ENCODE measurements at regions not wholly inside any gene's neighbourhood (a gene's known extent, or its start where the extent isn't known, plus 50 kb on each side); places are given as distances from the start of the nearest gene placed in this dataset.
A peak's percentile ranks its signal among the peaks of the same experiment; 100 is the strongest.

GRCh38 chr1:233787599-233787998 lies 116.9 kb upstream of the SLC35F3 start:
- TF ChIP-seq CTCF (IDR thresholded peaks at IDR 0.05; ENCODE audit: low read depth, low read length, missing control alignments) = no peak
- no peak overlapping the region for H3K4me3 ChIP-seq (ENCODE audit: low read depth, low read length)
- no peak for DNase-seq (ENCODE audit: low read depth)

GRCh38 chr1:233788687-233789086 lies 115.8 kb upstream of the SLC35F3 start:
- DNase-seq (ENCODE audit: low read depth) = no peak

GRCh38 chr1:233790121-233790520 lies 114.4 kb upstream of the SLC35F3 start:
- H3K4me3 ChIP-seq (ENCODE audit: low read depth, low read length) = no peak overlapping the region
- TF ChIP-seq CTCF (IDR thresholded peaks at IDR 0.05; ENCODE audit: low read depth, low read length, missing control alignments) = no peak
- DNase-seq (ENCODE audit: low read depth) = no peak

More at GRCh38 chr1:233788687-233789086, 115.8 kb upstream of the SLC35F3 start:
- no peak overlapping the region for H3K4me3 ChIP-seq (ENCODE audit: low read depth, low read length)
- no peak for TF ChIP-seq CTCF (IDR thresholded peaks at IDR 0.05; ENCODE audit: low read depth, low read length, missing control alignments)

GRCh38 chr1:233790662-233791371 lies 113.7 kb upstream of the SLC35F3 start:
- no peak overlapping the region for H3K4me3 ChIP-seq (ENCODE audit: low read depth, low read length)
- DNase-seq (ENCODE audit: low read depth) = peak; percentile 19
- TF ChIP-seq CTCF (IDR thresholded peaks at IDR 0.05; ENCODE audit: low read depth, low read length, missing control alignments) = peak; percentile 94

GRCh38 chr1:233791372-233791703 lies 113.1 kb upstream of the SLC35F3 start:
- TF ChIP-seq CTCF (IDR thresholded peaks at IDR 0.05; ENCODE audit: low read depth, low read length, missing control alignments) = no peak
- DNase-seq (ENCODE audit: low read depth) = no peak
- H3K4me3 ChIP-seq (ENCODE audit: low read depth, low read length) = no peak overlapping the region

GRCh38 chr1:233791721-233792120 lies 112.8 kb upstream of the SLC35F3 start:
- DNase-seq (ENCODE audit: low read depth) = no peak
- no peak for TF ChIP-seq CTCF (IDR thresholded peaks at IDR 0.05; ENCODE audit: low read depth, low read length, missing control alignments)
- H3K4me3 ChIP-seq (ENCODE audit: low read depth, low read length) = no peak overlapping the region

- no peak for TF ChIP-seq CTCF (IDR thresholded peaks at IDR 0.05; ENCODE audit: low read depth, low read length, missing control alignments)
- H3K4me3 ChIP-seq (ENCODE audit: low read depth, low read length) = no peak overlapping the region
- no peak for DNase-seq (ENCODE audit: low read depth)
Observed at GRCh38 chr1:233794863-233795262, 109.6 kb upstream of the SLC35F3 start.

Measured in GM12864 (cell line).